ENCODE measurements at regions not wholly inside any gene's neighbourhood (a gene's known extent, or its start where the extent isn't known, plus 50 kb on each side); places are given as distances from the start of the nearest gene placed in this dataset.

- Histone ChIP-seq H3K4me3 (replicated peaks; ENCODE audit: insufficient read depth, low read length) (no peak overlapping the region), H3K27me3 (ENCODE audit: insufficient read depth, poor library complexity, severe bottlenecking) (peaks cover 2% of the 10 kb centered on the region), H3K27ac (replicated peaks) (no peak overlapping the region)
- no peak for DNase-seq (ENCODE audit: low read depth in 1 of 2, low spot score in 1 of 2)
- TF ChIP-seq POLR2AphosphoS5 (IDR thresholded peaks at IDR 0.05; ENCODE audit: low read depth) (no peak), GABPA (IDR thresholded peaks at IDR 0.05; ENCODE audit: low read depth) (no peak), SPI1 (IDR thresholded peaks at IDR 0.05; ENCODE audit: borderline replicate concordance, low read depth) (no peak)
- TF ChIP-seq, protein P1, sequence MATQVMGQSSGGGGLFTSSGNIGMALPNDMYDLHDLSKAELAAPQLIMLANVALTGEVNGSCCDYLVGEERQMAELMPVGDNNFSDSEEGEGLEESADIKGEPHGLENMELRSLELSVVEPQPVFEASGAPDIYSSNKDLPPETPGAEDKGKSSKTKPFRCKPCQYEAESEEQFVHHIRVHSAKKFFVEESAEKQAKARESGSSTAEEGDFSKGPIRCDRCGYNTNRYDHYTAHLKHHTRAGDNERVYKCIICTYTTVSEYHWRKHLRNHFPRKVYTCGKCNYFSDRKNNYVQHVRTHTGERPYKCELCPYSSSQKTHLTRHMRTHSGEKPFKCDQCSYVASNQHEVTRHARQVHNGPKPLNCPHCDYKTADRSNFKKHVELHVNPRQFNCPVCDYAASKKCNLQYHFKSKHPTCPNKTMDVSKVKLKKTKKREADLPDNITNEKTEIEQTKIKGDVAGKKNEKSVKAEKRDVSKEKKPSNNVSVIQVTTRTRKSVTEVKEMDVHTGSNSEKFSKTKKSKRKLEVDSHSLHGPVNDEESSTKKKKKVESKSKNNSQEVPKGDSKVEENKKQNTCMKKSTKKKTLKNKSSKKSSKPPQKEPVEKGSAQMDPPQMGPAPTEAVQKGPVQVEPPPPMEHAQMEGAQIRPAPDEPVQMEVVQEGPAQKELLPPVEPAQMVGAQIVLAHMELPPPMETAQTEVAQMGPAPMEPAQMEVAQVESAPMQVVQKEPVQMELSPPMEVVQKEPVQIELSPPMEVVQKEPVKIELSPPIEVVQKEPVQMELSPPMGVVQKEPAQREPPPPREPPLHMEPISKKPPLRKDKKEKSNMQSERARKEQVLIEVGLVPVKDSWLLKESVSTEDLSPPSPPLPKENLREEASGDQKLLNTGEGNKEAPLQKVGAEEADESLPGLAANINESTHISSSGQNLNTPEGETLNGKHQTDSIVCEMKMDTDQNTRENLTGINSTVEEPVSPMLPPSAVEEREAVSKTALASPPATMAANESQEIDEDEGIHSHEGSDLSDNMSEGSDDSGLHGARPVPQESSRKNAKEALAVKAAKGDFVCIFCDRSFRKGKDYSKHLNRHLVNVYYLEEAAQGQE (IDR thresholded peaks at IDR 0.05; ENCODE audit: insufficient replicate concordance, low read depth) = no peak
- TF ChIP-seq, protein P2, sequence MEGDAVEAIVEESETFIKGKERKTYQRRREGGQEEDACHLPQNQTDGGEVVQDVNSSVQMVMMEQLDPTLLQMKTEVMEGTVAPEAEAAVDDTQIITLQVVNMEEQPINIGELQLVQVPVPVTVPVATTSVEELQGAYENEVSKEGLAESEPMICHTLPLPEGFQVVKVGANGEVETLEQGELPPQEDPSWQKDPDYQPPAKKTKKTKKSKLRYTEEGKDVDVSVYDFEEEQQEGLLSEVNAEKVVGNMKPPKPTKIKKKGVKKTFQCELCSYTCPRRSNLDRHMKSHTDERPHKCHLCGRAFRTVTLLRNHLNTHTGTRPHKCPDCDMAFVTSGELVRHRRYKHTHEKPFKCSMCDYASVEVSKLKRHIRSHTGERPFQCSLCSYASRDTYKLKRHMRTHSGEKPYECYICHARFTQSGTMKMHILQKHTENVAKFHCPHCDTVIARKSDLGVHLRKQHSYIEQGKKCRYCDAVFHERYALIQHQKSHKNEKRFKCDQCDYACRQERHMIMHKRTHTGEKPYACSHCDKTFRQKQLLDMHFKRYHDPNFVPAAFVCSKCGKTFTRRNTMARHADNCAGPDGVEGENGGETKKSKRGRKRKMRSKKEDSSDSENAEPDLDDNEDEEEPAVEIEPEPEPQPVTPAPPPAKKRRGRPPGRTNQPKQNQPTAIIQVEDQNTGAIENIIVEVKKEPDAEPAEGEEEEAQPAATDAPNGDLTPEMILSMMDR (IDR thresholded peaks at IDR 0.05; ENCODE audit: insufficient read depth, low read length) = no peak
These were observed 210.1 kb upstream of the LRATD1 start for GRCh38 chr2:14422426-14422825.

DNA sequence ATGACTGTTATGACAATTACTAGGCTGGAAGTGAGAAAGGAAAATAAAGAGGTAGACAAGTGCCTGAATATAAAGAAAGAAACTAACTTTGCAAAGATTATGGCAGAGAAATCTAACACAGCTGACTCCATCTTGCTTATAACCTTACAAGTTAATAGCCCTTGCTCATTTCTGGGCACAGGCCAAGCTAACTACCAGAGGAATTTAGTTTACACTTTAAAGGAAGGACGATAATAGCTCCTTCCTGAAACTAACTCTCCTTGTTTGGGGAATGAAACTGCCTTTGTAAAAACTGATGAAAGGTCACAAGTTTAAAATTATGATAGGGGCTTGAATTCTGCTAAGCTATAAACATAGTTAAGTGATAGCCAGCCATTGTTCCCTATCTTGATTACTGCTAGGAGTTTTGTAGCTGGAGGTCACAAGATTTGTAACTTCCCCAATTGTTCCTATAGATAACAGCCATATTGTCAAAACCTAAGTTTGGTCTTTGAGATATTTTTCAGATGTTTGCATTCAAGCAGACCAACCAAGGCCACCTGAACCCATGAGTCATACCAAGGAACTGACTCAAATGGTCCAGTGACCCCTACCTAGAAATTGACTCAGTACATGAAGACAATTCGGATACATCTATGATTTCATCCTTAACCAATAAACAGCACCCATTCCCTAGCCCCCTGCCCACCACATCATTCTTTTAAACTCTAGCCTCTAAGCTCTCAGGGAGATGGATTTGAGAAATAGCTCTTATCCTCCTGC lies 209.2 kb upstream of the LRATD1 start:
- Histone ChIP-seq H3K27me3 (ENCODE audit: insufficient read depth, poor library complexity, severe bottlenecking) (peaks cover 2% of the 10 kb centered on the region), H3K4me3 (replicated peaks; ENCODE audit: insufficient read depth, low read length) (no peak overlapping the region), H3K27ac (replicated peaks) (no peak overlapping the region)
- DNase-seq (ENCODE audit: low read depth in 1 of 2, low spot score in 1 of 2) = no peak
- TF ChIP-seq POLR2AphosphoS5 (IDR thresholded peaks at IDR 0.05; ENCODE audit: low read depth) = no peak
- no peak for TF ChIP-seq SPI1 (IDR thresholded peaks at IDR 0.05; ENCODE audit: borderline replicate concordance, low read depth)
- TF ChIP-seq GABPA (IDR thresholded peaks at IDR 0.05; ENCODE audit: low read depth) = no peak
- TF ChIP-seq, protein P2 (IDR thresholded peaks at IDR 0.05; ENCODE audit: insufficient read depth, low read length) = no peak
- TF ChIP-seq, protein P1 (IDR thresholded peaks at IDR 0.05; ENCODE audit: insufficient replicate concordance, low read depth) = no peak

DNA sequence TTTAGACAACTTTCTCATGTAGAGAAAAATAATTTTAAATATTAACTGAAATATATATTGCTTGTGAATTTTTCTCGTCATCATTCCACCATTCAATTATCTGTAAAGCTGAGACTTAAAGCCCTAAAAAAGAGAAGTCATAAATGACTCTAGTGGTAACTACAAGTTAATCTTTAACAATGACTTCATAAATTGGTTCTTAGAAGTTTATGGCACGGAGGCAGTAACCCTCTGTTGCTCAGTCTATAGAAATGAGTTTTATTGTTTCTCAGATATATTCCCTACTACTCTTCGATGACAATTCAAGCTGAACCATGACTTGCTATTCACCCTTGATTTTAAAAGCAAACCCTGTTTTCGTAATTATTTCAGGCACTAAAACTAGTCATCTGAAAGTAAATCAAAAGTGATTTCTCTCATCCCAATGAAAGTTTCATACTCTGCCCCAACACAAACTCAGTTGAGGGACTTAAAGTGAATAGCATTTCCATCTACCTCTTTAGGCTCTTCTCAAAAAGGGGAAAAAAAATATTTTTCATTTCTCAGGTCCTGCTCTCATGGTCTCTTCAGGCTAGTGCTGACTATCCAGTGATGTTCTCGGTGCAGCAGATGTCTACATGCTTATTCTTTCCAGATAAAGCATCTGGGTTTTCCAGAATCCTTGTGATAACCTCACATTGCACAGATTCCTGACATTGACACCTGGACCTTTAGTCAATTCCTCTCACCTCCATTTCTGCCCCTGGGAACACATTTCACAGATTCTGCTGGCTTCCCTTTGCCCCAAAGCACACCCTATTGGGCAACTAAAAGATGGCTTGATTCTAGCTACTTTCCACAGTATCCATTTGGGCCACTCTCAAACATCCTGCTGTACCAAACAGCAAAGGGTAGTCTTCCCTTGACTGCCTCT lies 207.8 kb upstream of the LRATD1 start:
- no peak for TF ChIP-seq GABPA (IDR thresholded peaks at IDR 0.05; ENCODE audit: low read depth)
- no peak for TF ChIP-seq SPI1 (IDR thresholded peaks at IDR 0.05; ENCODE audit: borderline replicate concordance, low read depth)
- TF ChIP-seq, protein P2 (IDR thresholded peaks at IDR 0.05; ENCODE audit: insufficient read depth, low read length) = no peak
- TF ChIP-seq, protein P1 (IDR thresholded peaks at IDR 0.05; ENCODE audit: insufficient replicate concordance, low read depth) = no peak
- no peak for TF ChIP-seq POLR2AphosphoS5 (IDR thresholded peaks at IDR 0.05; ENCODE audit: low read depth)
- no peak overlapping the region for H3K27ac ChIP-seq (replicated peaks)
- H3K27me3 ChIP-seq (ENCODE audit: insufficient read depth, poor library complexity, severe bottlenecking) = peaks cover 2% of the 10 kb centered on the region
- DNase-seq (ENCODE audit: low read depth in 1 of 2, low spot score in 1 of 2) = no peak
- H3K4me3 ChIP-seq (replicated peaks; ENCODE audit: insufficient read depth, low read length) = no peak overlapping the region
